Keratinocyte (primary cell): ENCODE measurements at regions not wholly inside any gene's neighbourhood (a gene's known extent, or its start where the extent isn't known, plus 50 kb on each side); places are given as distances from the start of the nearest gene placed in this dataset.

Experiments used
- CTCF ChIP-seq, 3 experiments: IDR thresholded peaks in 1 of 3; conservative IDR thresholded peaks in 1 of 3; optimal IDR thresholded peaks in 1 of 3; 2 replicates in 2 of 3; 3 replicates in 1 of 3; pipeline versions ENCODE3 to v1.5.1; 2011; ENCODE audit warnings: low read length in 3 of 3, mild to moderate bottlenecking in 3 of 3, moderate library complexity in 2 of 3, control low read depth in 1 of 3, inconsistent platforms in 1 of 3; ENCODE audit not compliant: insufficient read depth in 2 of 3; ENCODE audit errors: extremely low read depth in 1 of 3
- EZH2 ChIP-seq: IDR thresholded peaks from one replicate; pipeline ENCODE4 v1.6.1; 2012; ENCODE audit warnings: inconsistent platforms, mild to moderate bottlenecking, low read length, moderate library complexity

GRCh38 chr17:436571-436970 lies 84.0 kb upstream of the RPH3AL start:
- no peak for TF ChIP-seq EZH2
- TF ChIP-seq CTCF (optimal IDR thresholded peaks at IDR 0.05 in 1 of 3, IDR thresholded peaks at IDR 0.05 in 1 of 3, conservative IDR thresholded peaks at IDR 0.05 in 1 of 3; ENCODE audit: extremely low read depth in 1 of 3, insufficient read depth in 2 of 3, low read length in 3 of 3), result no peak
